A673 (cell line): ENCODE measurements at regions not wholly inside any gene's neighbourhood (a gene's known extent, or its start where the extent isn't known, plus 50 kb on each side); places are given as distances from the start of the nearest gene placed in this dataset.

Source experiments
- BruUV-seq: library from RNA; stranded (reverse); fragments of 400-500 nt; replicated peaks from 2 replicates; lab custom pipeline; 2021; lab: Mats Ljungman, UMichigan
- CTCF ChIA-PET: fragments of 300-600 bp; sonication (Branson Sonifier 250); formaldehyde crosslinking; loops from one replicate; lab custom pipeline; 2022; ENCODE audit warnings: antibody characterized with exemption; lab: Charles Lee
- POLR2A ChIA-PET: fragments of 300-600 bp; sonication (Branson Sonifier 250); formaldehyde crosslinking; loops from one replicate; lab custom pipeline; 2022; ENCODE audit warnings: antibody characterized with exemption; ENCODE audit not compliant: low non-redundant PET; lab: Charles Lee
- DNase-seq: peaks from one replicate; pipeline ENCODE4 v3.0.0-alpha.2; 2015; ENCODE audit warnings: low spot score
- H3K27ac ChIP-seq: fragments of 200-600 bp; sonication (generic); 2 replicates; pipeline ENCODE4 v1.5.1; 2016; ENCODE audit warnings: mixed run types, low read depth, mild to moderate bottlenecking, mixed read lengths, antibody characterized with exemption, low read length; ENCODE audit not compliant: poor library complexity, severe bottlenecking
- H3K27me3 ChIP-seq: fragments of 200-600 bp; sonication (generic); replicated peaks from 2 replicates; pipeline ENCODE4 v1.6.1; 2017; ENCODE audit warnings: mixed run types, low read depth, mild to moderate bottlenecking, mixed read lengths, antibody characterized with exemption, low read length; ENCODE audit not compliant: insufficient read depth, poor library complexity
- H3K36me3 ChIP-seq: fragments of 200-600 bp; sonication (generic); 2 replicates; pipeline ENCODE4 v1.6.1; 2016; ENCODE audit warnings: mixed run types, mild to moderate bottlenecking, mixed read lengths, antibody characterized with exemption, low read length; ENCODE audit not compliant: insufficient read depth, poor library complexity, severe bottlenecking
- H3K4me1 ChIP-seq: fragments of 200-600 bp; sonication (generic); 2 replicates; pipeline ENCODE4 v1.6.1; 2017; ENCODE audit warnings: mixed run types, mild to moderate bottlenecking, mixed read lengths, antibody characterized with exemption, low read length; ENCODE audit not compliant: insufficient read depth, poor library complexity, severe bottlenecking
- H3K4me3 ChIP-seq: fragments of 200-600 bp; sonication (generic); 2 replicates; pipeline ENCODE4 v1.5.1; 2016; ENCODE audit warnings: low read depth, mixed run types, mild to moderate bottlenecking, mixed read lengths, low read length; ENCODE audit not compliant: poor library complexity, severe bottlenecking
- H3K9me3 ChIP-seq: fragments of 200-600 bp; sonication (generic); 2 replicates; pipeline ENCODE4 v1.6.1; 2016; ENCODE audit warnings: mixed run types, low read depth, mild to moderate bottlenecking, mixed read lengths, antibody characterized with exemption, low read length; ENCODE audit not compliant: poor library complexity, severe bottlenecking
- EZH2 ChIP-seq: fragments of 200-600 bp; sonication (generic); IDR thresholded peaks from 2 replicates; pipeline ENCODE4 v1.6.1; 2017; ENCODE audit warnings: borderline replicate concordance, low read depth, mild to moderate bottlenecking, mixed read lengths, antibody characterized with exemption, low read length; ENCODE audit not compliant: poor library complexity, severe bottlenecking
- intact Hi-C: fragments of 100-400 bp; cut with micrococcal nuclease; formaldehyde crosslinking; loops from one replicate; pipeline ENCODE4 v1.10.0; 2022; ENCODE audit not compliant: unreplicated experiment
- TF ChIP-seq, protein P1 (sequence below): fragments of 300-800, 200-600 bp; sonication (generic); conservative IDR thresholded peaks from 2 replicates; pipeline ENCODE4 v1.5.1; 2017; ENCODE audit warnings: low read depth, mild to moderate bottlenecking, antibody characterized with exemption, low read length, moderate library complexity, mixed read lengths

GRCh38 chr3:191997579-191998268 lies 536.8 kb downstream of the PYDC2 start:
- intact Hi-C loops = no loop called here
- no peak for TF ChIP-seq EZH2
- TF ChIP-seq, protein P1, sequence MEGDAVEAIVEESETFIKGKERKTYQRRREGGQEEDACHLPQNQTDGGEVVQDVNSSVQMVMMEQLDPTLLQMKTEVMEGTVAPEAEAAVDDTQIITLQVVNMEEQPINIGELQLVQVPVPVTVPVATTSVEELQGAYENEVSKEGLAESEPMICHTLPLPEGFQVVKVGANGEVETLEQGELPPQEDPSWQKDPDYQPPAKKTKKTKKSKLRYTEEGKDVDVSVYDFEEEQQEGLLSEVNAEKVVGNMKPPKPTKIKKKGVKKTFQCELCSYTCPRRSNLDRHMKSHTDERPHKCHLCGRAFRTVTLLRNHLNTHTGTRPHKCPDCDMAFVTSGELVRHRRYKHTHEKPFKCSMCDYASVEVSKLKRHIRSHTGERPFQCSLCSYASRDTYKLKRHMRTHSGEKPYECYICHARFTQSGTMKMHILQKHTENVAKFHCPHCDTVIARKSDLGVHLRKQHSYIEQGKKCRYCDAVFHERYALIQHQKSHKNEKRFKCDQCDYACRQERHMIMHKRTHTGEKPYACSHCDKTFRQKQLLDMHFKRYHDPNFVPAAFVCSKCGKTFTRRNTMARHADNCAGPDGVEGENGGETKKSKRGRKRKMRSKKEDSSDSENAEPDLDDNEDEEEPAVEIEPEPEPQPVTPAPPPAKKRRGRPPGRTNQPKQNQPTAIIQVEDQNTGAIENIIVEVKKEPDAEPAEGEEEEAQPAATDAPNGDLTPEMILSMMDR = no peak
- ChIA-PET CTCF (no interaction called here), POLR2A (no interaction called here)
- H3K27me3 ChIP-seq = no peaks in the 10 kb centered on the region
- peak; percentile 37 for DNase-seq
- H3K9me3 ChIP-seq = no peaks in the 10 kb centered on the region
- no TSS peak for BruUV-seq
- H3K4me1 ChIP-seq = peaks cover 6% of the 10 kb centered on the region
- H3K36me3 ChIP-seq = no peaks in the 10 kb centered on the region
- H3K4me3 ChIP-seq = no peak overlapping the region
- no peak overlapping the region for H3K27ac ChIP-seq

GRCh38 chr3:192001218-192001617 lies 540.3 kb downstream of the PYDC2 start:
- Histone ChIP-seq H3K4me3 (no peak overlapping the region), H3K36me3 (no peaks in the 10 kb centered on the region), H3K27ac (no peak overlapping the region), H3K27me3 (no peaks in the 10 kb centered on the region), H3K4me1 (peaks cover 6% of the 10 kb centered on the region), H3K9me3 (no peaks in the 10 kb centered on the region)
- POLR2A ChIA-PET = no interaction called here
- BruUV-seq = no TSS peak
- CTCF ChIA-PET = no interaction called here
- no peak for DNase-seq
- TF ChIP-seq, protein P1 = no peak
- no peak for TF ChIP-seq EZH2
- intact Hi-C loops = no loop called here

GRCh38 chr3:192005989-192006388 lies 545.0 kb downstream of the PYDC2 start:
- intact Hi-C loops = no loop called here

More at GRCh38 chr3:192005989-192006388, 545.0 kb downstream of the PYDC2 start:
- Histone ChIP-seq H3K4me1 (no peaks in the 10 kb centered on the region), H3K27ac (no peak overlapping the region), H3K9me3 (no peaks in the 10 kb centered on the region), H3K36me3 (no peaks in the 10 kb centered on the region), H3K4me3 (no peak overlapping the region), H3K27me3 (no peaks in the 10 kb centered on the region)
- TF ChIP-seq, protein P1 = no peak
- TF ChIP-seq EZH2 = no peak
- CTCF ChIA-PET = no interaction called here
- no peak for DNase-seq
- BruUV-seq = no TSS peak
- POLR2A ChIA-PET = no interaction called here
